Activated CD8-positive, alpha-beta memory T cell treated with anti-CD3 and anti-CD28 coated beads, Interleukin-2, amount 50 U/mL, for 4 hours (primary cell): ENCODE measurements at regions not wholly inside any gene's neighbourhood (a gene's known extent, or its start where the extent isn't known, plus 50 kb on each side); places are given as distances from the start of the nearest gene placed in this dataset.
"Not testable (repeated sequence)": the region's sequence is repeated elsewhere in the genome, so short reads cannot be mapped to it uniquely, and the experiment has no call there.

Source experiments
- DNase-seq: peaks from one replicate; pipeline ENCODE4 v3.0.0-alpha.2; 2020

DNA sequence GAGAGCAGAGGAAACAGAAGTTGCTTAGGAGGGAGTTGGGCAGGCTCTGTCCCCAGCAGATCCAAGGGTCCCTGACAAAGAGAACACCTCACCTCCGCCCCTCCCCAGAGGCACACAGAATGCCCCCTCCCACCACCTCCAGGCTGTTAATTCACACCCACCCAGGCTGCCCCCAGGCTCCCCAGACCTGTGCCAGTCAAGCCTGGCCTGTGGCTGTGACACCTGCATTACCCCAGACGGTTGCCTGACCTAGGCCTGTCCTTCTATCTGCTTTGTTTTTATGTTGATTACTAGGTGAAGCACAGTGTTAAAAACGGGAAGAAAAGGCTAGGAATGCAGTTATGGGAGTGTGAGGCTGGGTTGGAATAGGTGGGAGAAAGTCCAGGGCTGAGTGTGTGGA lies 250.8 kb upstream of the PLGLB2 start:
- not testable (repeated sequence) for DNase-seq

GRCh38 chr2:87497700-87498099 lies 250.2 kb upstream of the PLGLB2 start:
- DNase-seq = not testable (repeated sequence)

DNA sequence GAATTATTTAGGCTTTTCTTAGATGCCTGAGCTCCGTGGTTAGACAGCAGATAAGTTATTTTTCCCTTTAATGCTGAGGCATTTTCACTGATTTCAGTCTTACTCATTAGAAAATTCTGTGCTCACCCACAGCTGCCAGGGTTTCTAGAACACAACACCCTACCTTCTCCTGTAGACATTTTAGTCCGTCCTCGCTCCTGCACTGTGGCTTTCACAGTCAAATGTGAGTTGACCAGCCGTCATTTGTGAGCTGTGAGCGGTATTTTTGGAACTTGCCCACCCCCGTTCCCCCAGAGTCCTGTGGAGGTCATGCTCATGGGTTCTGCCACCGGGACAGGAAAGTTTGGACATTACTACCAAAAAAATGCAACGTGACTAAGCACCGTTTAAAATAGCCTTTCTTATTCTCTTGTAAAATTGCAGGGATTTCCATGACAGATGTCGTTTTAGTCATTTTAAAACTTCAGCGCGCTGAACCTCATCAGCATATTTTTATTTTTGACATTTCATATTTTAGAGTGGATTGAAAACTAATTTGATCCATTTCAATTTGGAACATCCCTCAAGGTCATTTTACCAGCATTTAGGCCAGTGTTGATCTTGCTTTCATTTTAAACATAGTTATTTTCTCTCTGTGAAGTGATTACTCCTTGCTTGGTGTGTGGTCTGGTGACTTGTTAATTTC lies 249.6 kb upstream of the PLGLB2 start:
- not testable (repeated sequence) for DNase-seq

GRCh38 chr2:87498854-87499238 lies 249.0 kb upstream of the PLGLB2 start:
- not testable (repeated sequence) for DNase-seq

DNA sequence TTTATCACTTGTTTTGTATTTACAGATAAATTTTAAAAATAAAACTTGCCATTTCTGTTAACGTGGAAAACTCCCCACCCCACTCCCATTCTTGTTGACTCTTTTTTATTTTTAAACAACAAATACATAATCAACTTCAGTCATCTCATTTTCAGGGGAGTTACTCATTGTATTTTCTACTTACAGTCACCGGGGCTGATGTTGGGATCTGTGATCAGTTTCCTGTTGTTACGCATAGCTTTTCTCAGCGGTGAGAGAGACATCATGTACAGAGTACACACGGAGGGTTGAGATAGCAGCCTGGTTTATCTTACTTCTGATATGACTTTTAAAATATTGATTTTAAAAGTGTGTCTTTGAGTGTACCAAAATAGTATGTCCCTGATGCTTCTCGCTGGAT lies 248.0 kb upstream of the PLGLB2 start:
- not testable (repeated sequence) for DNase-seq

DNA sequence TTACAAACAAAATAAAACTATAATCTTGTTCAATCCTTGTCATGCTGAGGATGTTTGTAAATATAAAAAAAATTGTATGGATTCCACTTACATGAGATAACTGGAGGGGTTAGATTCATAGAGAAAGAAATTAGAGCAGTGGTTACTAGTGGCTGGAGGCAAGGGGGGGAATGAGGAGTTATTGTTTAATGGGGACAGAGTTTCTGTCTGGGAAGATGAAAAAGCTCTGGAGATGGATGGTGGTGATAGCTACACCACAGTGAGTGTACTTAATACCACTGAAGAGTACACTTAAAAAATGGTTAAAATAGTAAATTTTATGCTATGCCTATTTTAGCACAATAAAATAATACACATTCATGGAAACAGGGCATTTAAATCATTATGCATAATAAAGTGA lies 247.5 kb upstream of the PLGLB2 start:
- DNase-seq = not testable (repeated sequence)

DNA sequence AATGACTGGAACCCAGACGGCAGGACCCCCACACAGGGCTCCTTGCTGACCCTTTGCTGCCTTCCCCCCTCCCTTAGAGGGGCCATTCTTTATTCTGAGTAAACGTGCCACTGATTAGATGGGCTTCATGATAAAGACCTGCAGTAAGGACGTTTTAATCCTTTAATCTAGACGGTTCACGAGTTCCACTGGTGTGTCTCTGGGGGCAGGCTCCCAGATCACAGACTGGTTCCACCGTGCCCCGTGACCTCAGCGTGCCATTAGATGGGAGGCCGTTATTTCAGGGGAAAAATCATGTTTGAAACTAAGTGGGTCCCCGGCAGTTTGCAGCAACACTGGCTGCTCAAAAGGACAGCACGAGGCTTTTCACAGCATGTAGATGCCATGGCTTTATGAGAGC lies 246.9 kb upstream of the PLGLB2 start:
- DNase-seq = not testable (repeated sequence)

DNA sequence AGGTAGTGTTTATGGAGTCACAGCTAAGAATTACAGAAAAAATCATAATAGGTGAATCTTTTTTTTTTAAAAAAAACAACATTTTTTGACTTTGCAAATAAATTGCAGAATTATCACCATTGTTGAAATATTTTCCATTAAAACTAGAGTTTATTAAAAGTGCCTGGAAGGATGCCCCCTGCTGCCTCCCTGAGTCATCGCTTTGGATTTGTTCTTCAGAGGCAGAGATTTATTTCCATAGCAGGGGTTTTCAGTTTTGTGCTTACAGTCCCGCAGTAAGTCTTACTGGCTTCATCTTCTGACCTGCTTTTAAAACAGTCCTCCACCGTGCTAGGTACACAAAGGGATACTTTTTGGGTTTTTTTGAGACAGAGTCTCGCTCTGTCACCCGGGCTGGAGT lies 244.9 kb upstream of the PLGLB2 start:
- not testable (repeated sequence) for DNase-seq

DNA sequence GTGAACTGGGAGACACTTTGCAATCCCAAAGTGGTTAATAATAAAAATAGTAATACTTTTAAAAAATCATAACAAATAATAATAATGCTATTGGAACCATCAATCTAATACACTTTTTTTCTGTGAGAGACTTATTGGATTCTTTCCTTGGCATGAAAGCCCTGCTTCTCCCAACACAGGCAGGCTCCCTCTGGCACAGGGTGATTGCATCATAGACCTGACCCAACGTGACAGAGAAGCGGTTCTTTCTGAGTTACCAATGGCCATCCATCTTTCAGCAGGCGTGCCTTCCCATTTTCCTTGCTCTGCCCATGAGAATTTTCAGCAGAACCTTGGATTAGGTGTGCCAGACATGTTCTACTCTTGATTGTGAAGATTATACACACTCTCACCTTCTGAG lies 242.6 kb upstream of the PLGLB2 start:
- not testable (repeated sequence) for DNase-seq

- DNase-seq = not testable (repeated sequence)
Measured at GRCh38 chr2:87505909-87506308, 242.0 kb upstream of the PLGLB2 start.

- DNase-seq = not testable (repeated sequence)
Measured at GRCh38 chr2:87507378-87508348, 240.2 kb upstream of the PLGLB2 start.

GRCh38 chr2:87511195-87511778 lies 236.6 kb upstream of the PLGLB2 start:
- not testable (repeated sequence) for DNase-seq

DNA sequence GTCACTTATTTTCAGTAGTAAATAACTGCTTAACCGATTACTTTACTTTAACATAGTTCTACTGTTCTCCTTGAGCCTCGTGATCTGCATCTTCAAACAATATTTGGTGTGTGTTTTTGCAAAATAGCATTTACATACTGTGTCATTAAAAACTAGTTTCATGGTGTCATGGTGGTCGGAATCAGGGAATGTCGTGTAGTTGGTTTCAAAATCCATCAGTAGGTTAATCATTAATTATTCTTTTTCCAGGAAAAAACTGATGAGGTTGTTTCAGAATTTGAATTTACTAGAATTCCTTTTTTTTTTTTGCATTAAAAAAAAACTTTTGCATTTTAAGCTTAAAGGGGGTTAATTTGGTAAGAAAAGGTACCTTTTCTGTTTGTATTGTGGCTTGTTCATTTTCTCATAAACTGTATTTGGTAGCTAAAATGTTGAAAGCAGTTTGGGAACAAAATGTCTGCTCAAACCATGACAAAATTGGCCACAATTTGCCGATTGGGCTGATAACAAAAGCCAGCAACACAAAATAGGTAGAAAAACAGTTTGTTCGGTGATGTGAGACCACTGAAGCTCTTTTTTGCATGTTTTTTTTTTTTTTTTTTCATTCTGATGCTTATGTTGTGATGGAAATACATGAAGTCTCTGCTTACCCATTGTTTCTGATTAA lies 234.9 kb upstream of the PLGLB2 start:
- DNase-seq = not testable (repeated sequence)

DNA sequence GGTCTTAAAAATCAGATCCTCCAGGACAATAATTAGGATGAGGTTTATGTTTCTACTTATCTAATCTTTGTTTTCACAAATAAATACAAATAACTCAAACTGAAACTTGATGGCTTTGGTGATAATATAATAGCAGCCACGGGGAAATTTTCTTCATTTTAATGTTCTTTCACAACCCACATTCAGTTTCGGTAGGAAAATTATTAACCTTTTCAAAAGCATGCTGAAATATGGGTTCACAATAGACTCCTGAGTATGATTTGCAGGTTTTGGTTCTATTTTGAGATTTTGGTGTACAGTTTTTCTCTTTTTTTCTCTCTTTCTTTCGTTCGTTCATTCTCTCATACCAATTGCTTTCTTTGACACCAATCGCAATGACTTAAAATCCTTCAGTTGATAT lies 233.9 kb upstream of the PLGLB2 start:
- not testable (repeated sequence) for DNase-seq

DNA sequence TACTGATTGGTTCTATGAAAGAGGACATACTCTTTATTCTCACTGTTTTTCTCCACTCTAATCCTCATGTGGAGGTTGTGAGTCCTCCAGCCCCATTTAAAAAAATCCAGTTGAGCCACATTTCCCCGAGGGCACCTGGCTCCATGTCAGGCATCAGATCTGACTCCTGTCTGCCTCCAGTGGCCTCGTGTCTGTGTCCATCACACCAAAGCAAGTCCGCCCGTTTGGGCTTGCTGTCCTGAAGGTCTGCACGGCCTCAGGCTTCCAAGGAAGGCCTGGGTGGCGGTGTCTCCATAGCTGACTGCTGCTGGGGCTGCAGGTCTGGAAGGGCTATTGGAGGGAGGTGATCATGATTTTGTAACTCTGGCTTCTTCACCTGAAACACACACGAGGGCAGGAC lies 233.4 kb upstream of the PLGLB2 start:
- DNase-seq = not testable (repeated sequence)

DNA sequence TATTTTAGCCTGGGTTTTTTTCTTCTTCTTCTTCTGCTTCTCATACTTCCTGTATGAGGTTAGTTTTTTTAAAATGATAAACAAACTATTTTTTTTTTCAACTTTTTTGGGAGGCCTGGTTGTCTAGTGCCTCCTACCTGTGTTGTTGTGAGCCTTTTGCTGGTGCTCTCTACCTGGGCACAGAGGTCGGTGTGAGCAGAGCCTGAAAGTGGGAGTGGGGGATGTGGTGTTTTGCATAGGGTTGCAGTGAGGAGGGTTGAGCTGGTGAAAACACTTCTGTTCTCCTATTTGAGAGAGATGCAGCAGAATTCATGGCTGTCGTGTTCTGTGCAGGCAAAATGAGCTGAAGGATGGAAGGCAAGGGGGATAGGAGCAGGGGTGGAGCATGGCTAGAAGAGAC lies 232.7 kb upstream of the PLGLB2 start:
- DNase-seq = not testable (repeated sequence)

GRCh38 chr2:87515875-87516274 lies 232.0 kb upstream of the PLGLB2 start:
- not testable (repeated sequence) for DNase-seq

DNA sequence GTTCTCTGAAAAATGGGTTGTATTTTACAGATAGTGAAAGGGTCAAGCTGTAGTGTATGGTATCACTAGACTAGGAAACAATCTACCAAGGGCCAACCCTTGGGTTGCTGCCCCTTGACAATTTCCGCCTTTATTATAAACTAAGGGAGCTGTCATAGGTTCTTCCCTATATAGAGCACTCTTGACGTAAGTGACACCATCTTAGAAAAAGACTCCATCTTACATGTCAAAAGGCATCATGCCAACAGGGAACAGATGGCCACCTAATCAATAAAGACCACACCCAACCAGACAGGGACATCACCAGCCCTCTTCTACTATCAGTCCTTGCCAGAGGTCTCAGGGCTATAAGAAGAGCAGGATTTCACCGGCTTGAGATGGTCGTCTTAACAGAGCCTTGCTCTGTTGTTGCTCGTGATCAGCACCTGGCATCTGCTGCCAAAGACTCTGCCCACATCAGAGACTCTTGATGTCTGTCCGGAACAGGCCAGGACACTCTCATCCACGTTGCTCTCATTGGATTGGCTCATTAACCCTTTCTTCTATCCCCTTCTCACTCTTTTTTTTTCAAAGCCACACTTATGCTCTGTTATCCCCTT lies 231.4 kb upstream of the PLGLB2 start:
- not testable (repeated sequence) for DNase-seq

GRCh38 chr2:87517438-87517837 lies 230.4 kb upstream of the PLGLB2 start:
- not testable (repeated sequence) for DNase-seq

GRCh38 chr2:87518066-87518465 lies 229.8 kb upstream of the PLGLB2 start:
- not testable (repeated sequence) for DNase-seq

GRCh38 chr2:87518547-87518946 lies 229.3 kb upstream of the PLGLB2 start:
- DNase-seq = not testable (repeated sequence)
